HG02943 (cell line): ENCODE measurements at regions not wholly inside any gene's neighbourhood (a gene's known extent, or its start where the extent isn't known, plus 50 kb on each side); places are given as distances from the start of the nearest gene placed in this dataset.
"Not testable (repeated sequence)": the region's sequence is repeated elsewhere in the genome, so short reads cannot be mapped to it uniquely, and the experiment has no call there.

ENCODE experiments used
- ATAC-seq: cut with Tn5 transposase; IDR thresholded peaks from one replicate; pipeline ENCODE4 v1.9.1; 2021; ENCODE audit warnings: mild to moderate bottlenecking, low read depth, moderate library complexity; ENCODE audit not compliant: unreplicated experiment

GRCh38 chr2:16235291-16235690 is 294.9 kb downstream of the MYCN start:
- not testable (repeated sequence) for ATAC-seq

GRCh38 chr2:16228951-16229350 is 288.6 kb downstream of the MYCN start:
- ATAC-seq = no peak

GRCh38 chr2:16228471-16228870 is 288.1 kb downstream of the MYCN start:
- no peak for ATAC-seq

GRCh38 chr2:16227811-16228462 is 287.6 kb downstream of the MYCN start:
- ATAC-seq = no peak

- no peak for ATAC-seq
Measured at GRCh38 chr2:16226943-16227664, 286.8 kb downstream of the MYCN start.

- no peak for ATAC-seq
Measured at GRCh38 chr2:16226381-16226780, 286.0 kb downstream of the MYCN start.

- no peak for ATAC-seq
Measured at GRCh38 chr2:16225545-16225944, 285.2 kb downstream of the MYCN start.

GRCh38 chr2:16225071-16225470 is 284.7 kb downstream of the MYCN start:
- no peak for ATAC-seq

GRCh38 chr2:16224298-16225045 is 284.1 kb downstream of the MYCN start:
- no peak for ATAC-seq

GRCh38 chr2:16223841-16224177 is 283.5 kb downstream of the MYCN start:
- no peak for ATAC-seq

GRCh38 chr2:16223161-16223840 is 283.0 kb downstream of the MYCN start:
- ATAC-seq = no peak

- no peak for ATAC-seq
Measured at GRCh38 chr2:16222326-16222725, 282.0 kb downstream of the MYCN start.

GRCh38 chr2:16221461-16222010 is 281.2 kb downstream of the MYCN start:
- ATAC-seq = no peak

GRCh38 chr2:16219292-16219975 is 279.1 kb downstream of the MYCN start:
- ATAC-seq = no peak

GRCh38 chr2:16218625-16219024 is 278.3 kb downstream of the MYCN start:
- ATAC-seq = no peak

- no peak for ATAC-seq
Measured at GRCh38 chr2:16218161-16218560, 277.8 kb downstream of the MYCN start.

- ATAC-seq = not testable (repeated sequence)
Measured at GRCh38 chr2:16217741-16218140, 277.4 kb downstream of the MYCN start.

- no peak for ATAC-seq
Measured at GRCh38 chr2:16217291-16217690, 276.9 kb downstream of the MYCN start.

- ATAC-seq = no peak
Measured at GRCh38 chr2:16216558-16216945, 276.2 kb downstream of the MYCN start.

- no peak for ATAC-seq
Measured at GRCh38 chr2:16215902-16216557, 275.7 kb downstream of the MYCN start.
